ENCODE measurements at regions not wholly inside any gene's neighbourhood (a gene's known extent, or its start where the extent isn't known, plus 50 kb on each side); places are given as distances from the start of the nearest gene placed in this dataset.

GRCh38 chr1:102463328-102463727 is 466.6 kb upstream of the OLFM3 start:
- no peak for TF ChIP-seq EP300 (IDR thresholded peaks at IDR 0.05; ENCODE audit: low read depth)
- TF ChIP-seq CTCF (IDR thresholded peaks at IDR 0.05), result no peak
- TF ChIP-seq POLR2A (IDR thresholded peaks at IDR 0.05), result no peak
- TF ChIP-seq POLR2AphosphoS5 (IDR thresholded peaks at IDR 0.05), result no peak
